PC-9 (cell line): ENCODE measurements at regions not wholly inside any gene's neighbourhood (a gene's known extent, or its start where the extent isn't known, plus 50 kb on each side); places are given as distances from the start of the nearest gene placed in this dataset.

Experiments
- CTCF ChIP-seq: fragments of 200-600 bp; sonication (generic); conservative IDR thresholded peaks from 2 replicates; pipeline ENCODE4 v1.6.1; 2017; ENCODE audit warnings: mixed run types, antibody characterized with exemption, mild to moderate bottlenecking, moderate library complexity
- EZH2 ChIP-seq: fragments of 200-600 bp; sonication (generic); IDR thresholded peaks from 2 replicates; pipeline ENCODE4 v1.8.0; 2017; ENCODE audit warnings: antibody characterized with exemption, low read depth

GRCh38 chr4:35754047-35754446, 490.3 kb downstream of the ARAP2 start:
- TF ChIP-seq EZH2: no peak
- TF ChIP-seq CTCF: no peak
